Dendritic cell treated with granulocyte-macrophage colony-stimulating factor and Interleukin-4, amounts not matched to agents 40 ng/mL and 50 ng/mL, for 4 days (primary cell): ENCODE measurements at regions not wholly inside any gene's neighbourhood (a gene's known extent, or its start where the extent isn't known, plus 50 kb on each side); places are given as distances from the start of the nearest gene placed in this dataset.

Experiments used
- H3K27ac Mint-ChIP-seq: one replicate; pipeline ENCODE4 v1.8.0; 2022; ENCODE audit warnings: mild to moderate bottlenecking, mixed read lengths
- H3K27me3 Mint-ChIP-seq: one replicate; pipeline ENCODE4 v1.8.0; 2022; ENCODE audit warnings: mild to moderate bottlenecking, mixed read lengths
- H3K36me3 Mint-ChIP-seq: one replicate; pipeline ENCODE4 v1.8.0; 2022; ENCODE audit warnings: low read depth, mixed read lengths
- H3K4me1 Mint-ChIP-seq: one replicate; pipeline ENCODE4 v1.8.0; 2022; ENCODE audit warnings: low read depth, mixed read lengths
- H3K4me3 Mint-ChIP-seq: one replicate; pipeline ENCODE4 v1.8.0; 2022; ENCODE audit warnings: mild to moderate bottlenecking, moderate library complexity, mixed read lengths
- H3K9me3 Mint-ChIP-seq: one replicate; pipeline ENCODE4 v1.8.0; 2022; ENCODE audit warnings: mixed read lengths
- intact Hi-C: fragments of 100-400 bp; cut with micrococcal nuclease; formaldehyde crosslinking; loops from one replicate; pipeline ENCODE4 v1.15.0; 2022

GRCh38 chr11:14593671-14594070, 49.9 kb upstream of the PDE3B start:
- H3K9me3 Mint-ChIP-seq, result peaks cover 16% of the 10 kb centered on the region

More at GRCh38 chr11:14593671-14594070, 49.9 kb upstream of the PDE3B start:
- no peaks in the 10 kb centered on the region for H3K36me3 Mint-ChIP-seq
- no peak overlapping the region for H3K4me3 Mint-ChIP-seq
- H3K4me1 Mint-ChIP-seq, result peaks cover 13% of the 10 kb centered on the region
- no peak overlapping the region for H3K27ac Mint-ChIP-seq
- intact Hi-C loops, result no loop called here
- no peaks in the 10 kb centered on the region for H3K27me3 Mint-ChIP-seq
